CMK (cell line): ENCODE measurements at regions not wholly inside any gene's neighbourhood (a gene's known extent, or its start where the extent isn't known, plus 50 kb on each side); places are given as distances from the start of the nearest gene placed in this dataset.
"Not testable (repeated sequence)": the region's sequence is repeated elsewhere in the genome, so short reads cannot be mapped to it uniquely, and the experiment has no call there.

Source experiments
- DNase-seq: peaks from one replicate; pipeline ENCODE4 v3.0.0-alpha.2; 2010; ENCODE audit warnings: low read depth

DNA sequence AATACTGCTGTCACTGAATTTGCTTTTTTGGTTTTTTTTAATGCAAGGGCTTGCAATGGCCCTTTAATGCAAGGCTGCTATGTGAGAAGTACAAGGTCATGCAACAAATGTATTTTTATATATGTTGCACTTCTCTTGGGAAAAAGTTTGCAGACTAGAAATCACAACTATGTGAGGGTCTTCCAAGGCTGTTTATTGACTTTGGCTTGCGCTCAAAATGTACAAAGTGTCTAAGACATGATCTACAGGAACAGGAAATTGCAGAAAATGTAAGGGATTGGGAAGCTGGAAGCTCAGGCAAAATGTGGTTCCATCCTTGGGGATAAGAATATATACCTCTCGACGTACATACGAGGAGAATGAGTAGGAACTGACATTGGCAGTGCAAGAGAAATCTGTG is 92.2 kb upstream of the F13A1 start:
- DNase-seq = no peak

DNA sequence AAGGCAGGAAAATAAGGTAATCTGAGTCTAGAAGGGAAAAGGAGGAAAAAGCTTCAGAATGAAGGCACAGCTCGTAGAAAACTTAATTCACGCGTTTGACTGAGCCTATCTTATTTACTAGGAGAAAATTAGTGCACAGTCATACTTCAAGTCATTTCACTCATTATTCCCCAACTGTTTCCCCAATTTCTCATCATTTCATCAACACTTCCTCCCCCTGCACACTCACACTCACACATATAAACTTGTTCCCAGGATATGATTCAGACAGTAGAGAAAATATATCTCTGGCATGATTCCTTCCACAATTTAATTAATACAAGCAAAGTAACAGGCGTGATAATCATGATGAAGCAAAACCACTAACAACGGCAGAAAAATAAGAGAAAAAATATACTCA is 94.5 kb upstream of the F13A1 start:
- no peak for DNase-seq

DNA sequence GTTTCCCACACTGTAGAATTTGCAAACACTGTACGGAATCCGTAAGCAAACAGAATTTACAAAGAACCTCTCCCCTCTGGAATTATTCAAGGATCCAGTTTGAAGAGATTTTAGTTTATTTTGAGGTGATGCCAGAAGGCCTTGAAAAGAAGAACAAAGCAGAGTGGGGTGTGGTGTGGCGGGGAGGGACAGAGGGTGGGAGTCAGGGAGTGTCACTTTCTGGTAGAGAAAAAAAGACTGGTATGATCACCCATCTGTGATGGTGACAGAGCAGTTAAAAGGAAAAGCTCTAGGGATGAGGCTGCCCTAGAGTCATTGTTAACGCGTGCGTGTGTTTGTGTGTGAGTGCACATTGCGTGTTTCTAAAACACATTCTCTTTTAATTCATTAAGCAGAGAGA is 97.0 kb upstream of the F13A1 start:
- DNase-seq = no peak

DNA sequence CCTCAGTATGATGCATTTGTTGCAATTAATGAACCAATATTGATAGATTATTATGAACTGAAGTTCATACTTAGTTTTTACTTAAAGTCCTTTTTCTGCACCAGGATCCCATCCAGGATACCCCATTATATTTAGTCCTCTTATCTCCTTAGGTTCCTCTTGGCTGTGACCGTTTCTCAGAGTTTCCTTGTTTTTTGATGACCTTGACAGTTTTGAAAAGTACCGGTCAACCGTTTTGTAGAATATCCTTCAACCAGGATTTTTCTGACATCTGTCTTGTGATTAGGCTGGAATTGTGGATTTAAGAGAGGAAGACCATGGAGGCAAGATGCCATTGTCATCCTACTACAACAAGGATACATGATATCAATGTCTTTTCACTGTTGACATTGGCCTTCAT is 98.0 kb upstream of the F13A1 start:
- no peak for DNase-seq

DNA sequence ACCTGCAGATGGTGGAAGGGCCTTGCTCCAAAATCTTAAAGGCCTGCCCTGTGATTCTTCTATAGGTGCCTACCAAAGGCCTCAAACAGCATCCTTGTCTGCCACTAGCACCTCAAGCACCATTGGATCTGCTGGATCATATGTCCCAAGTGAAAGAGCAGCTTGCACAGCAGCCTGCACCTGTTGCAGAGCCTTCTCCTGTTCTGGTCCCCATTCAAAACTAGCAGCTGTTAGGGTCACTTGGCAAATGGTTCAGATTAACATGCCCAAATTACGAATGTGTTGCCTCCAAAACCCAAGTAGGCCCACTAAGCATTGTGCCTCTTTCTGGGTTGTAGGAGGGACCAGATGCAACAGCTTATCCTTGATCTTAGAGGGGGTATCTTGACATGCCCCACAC is 99.6 kb upstream of the F13A1 start:
- no peak for DNase-seq

DNA sequence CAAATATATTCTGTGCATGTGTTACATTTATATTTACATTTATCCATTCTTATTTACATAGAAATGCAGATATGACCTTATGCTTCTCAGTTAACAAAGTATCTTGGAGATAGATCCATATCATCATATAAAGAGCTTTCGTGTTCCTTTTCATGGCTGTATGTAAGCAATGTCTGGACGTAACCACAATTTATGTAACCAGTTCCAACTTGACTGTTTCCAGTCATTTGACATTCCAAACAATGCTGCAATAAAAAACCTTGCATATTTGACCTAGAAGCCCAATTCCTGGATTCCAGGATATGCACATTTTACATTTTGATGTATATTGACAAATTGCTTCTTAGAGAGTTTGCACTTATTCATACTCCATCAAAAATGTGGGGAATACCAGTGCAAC is 113.7 kb upstream of the F13A1 start:
- no peak for DNase-seq

DNA sequence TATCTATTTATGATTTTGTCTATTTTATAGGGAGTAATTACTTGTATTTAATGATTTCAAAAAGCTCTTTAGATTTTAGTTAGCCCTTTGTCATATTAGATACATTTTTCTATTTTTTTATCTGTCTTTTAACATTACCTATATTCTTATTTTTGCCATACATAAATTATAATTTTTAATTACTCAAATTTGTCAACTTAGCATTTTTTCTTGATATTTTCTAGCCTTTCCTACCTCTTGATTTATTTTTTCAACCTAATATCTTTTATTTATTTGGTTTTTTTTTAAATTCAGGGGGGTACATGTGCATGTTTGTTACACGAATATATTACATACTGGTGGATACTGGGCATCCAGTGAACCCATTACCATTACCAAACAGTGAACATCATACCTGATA is 114.3 kb upstream of the F13A1 start:
- no peak for DNase-seq

DNA sequence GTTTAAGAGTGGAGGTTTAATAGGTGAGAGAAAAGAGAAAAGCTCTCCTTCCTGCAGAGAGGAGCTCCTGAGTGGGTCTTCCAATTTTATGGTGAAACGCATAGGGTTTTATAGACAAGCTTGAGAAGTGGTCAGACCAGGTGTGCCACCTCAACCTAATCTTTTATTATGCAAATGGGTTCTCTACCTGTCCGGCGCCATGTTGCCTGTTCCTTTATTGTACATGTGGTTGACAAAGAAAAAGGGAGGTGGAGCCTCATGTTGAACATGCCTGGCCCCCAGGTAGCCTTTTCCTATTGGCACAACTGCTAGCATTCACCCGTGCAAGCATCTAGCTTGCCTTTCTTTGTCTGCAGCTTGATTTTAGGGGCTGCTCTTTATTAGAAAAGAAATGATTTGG is 115.9 kb upstream of the F13A1 start:
- DNase-seq = no peak

DNA sequence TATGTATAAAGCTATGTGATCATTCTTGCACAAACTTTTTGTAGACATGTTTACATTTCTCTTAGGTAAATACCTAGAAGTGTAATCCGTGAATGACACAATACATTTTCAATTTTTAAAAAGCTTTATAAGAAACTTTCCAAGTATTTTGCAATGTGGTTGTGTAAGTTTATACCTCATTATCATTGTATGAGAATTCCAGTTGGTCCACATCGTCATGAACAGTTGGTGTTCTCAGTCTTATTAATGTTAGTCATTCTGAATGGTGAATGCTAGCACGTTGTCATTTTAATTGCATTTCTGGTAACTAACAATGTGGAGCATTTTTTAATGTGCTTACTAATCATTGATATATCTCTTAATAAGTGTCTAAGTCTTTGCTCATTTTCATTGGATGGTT is 116.5 kb upstream of the F13A1 start:
- no peak for DNase-seq

DNA sequence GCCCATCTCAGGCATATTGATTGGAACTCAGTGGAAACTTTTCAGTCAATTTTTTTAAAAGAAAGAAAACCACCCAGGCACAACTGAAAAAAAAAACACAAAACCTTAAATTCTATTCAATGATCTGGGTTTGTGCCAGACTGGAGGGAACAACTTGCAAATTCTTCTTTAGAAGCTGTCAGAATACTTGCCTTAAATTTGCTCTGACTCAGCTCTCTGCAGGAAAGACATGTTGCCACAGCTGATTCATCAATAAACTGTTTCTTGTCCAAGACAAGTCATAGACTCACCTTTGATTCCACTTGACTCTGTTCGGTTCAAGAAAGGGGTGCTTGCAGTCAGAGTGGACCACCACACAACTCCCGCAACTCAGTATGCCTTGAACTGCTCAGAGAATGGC is 117.8 kb upstream of the F13A1 start:
- no peak for DNase-seq

DNA sequence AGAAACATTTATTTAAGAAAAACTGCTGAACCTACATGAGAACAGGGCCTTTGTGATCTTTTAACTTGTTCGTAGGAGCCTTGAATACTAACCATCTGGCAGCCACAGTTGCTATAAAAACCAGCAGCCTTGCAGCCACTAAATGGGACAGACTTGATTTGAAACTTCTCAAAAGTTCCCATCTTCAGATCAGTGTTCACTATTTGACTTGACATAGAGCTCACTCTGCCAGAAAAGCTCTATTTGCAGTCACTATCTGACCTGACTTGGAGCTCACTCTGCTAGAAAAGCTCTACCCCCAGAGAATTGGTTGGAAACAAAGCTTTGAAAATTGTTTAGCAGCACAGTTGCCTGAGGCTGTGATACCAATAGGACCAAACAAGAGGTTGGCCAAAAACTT is 119.3 kb upstream of the F13A1 start:
- no peak for DNase-seq

DNA sequence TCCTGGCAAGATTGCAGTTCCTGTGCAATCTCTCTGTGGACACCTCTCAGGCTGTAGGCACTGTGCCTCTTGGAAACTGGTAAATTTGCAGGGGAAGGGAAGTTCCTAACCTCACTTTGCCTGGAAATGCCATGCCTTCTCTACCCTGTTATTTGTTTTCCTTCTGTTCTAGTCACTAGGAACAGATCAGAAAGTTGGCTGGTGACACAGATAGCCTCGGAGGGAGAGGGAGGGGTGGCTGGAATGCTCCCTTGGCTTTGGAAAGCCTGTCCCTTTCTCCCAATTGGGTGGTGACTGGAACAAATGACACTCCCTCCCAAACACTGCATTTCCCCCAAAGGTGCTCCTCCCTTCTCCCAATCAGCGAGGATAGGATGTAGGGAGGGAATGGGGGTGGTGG is 131.5 kb upstream of the F13A1 start:
- no peak for DNase-seq

DNA sequence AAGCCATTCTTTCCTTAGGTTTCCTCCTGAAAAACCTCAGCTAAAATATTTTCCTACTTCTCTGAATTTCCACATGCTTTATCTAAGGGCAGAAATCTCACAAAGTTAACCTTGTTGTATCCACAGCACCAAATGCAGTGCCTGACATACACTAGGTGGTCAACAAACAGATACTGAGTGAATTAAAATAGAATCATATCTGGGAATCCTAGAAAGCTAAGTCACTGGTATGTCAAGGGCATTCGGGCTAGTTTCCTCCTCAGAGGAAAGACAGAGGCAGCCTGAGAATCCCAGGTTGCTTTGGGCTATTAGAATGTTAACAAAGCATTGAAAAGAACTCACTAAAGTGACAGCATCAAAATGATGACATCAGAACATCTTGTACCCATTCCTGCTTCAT is 132.7 kb upstream of the F13A1 start:
- no peak for DNase-seq

DNA sequence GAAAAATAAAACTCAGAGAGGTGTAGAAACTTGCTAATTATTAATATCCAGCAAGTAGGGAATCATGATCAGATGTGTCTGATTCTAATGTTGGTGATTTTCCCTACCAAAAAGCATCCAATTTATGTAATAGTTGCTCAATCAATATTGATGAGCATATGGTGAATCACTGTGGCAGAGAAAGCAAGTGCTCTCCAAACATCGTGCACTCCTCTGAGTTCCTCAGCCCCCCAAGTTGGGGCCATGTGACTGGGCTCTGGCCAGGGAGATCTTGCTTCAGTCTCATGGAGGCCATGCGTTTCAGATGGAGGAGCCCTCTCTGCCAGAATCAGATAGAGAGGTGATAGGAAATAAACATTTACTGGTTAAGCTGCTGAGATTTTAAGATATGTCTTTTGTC is 133.2 kb upstream of the LY86 start:
- DNase-seq = no peak

DNA sequence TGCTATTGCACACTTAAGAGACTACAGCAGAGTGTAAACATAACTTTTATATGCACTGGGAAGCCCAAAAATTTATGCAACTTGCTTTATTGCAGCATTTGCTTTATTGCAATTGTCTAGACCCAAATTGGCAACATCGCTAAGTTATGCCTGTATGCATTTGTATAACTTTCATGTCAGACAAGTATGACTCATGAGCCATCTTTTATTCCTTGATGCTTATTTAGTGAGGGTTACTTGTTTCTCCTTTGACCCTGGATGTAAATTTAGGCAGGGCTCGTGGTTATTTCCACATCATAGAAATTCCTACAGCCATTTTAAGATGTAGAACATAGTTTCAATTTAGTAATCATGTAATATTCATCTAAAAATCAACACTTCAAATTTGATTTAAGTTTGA is 130.3 kb upstream of the LY86 start:
- DNase-seq = no peak

DNA sequence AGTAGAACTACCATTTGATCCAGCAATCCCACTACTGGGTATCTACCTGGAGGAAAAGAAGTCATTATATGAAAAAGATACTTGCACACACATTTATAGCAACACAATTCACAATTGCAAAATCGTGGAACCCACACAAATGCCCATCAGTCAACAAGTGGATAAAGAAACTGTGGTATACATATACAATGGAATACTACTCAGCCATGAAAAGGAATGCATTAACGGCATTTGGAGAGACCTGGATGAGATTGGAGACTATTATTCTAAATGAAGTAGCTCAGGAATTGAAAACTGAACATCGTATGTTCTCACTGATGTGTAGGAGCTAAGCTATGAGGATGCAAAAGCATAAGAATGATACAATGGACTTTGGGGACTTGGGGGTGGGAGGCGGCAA is 128.6 kb upstream of the LY86 start:
- not testable (repeated sequence) for DNase-seq

DNA sequence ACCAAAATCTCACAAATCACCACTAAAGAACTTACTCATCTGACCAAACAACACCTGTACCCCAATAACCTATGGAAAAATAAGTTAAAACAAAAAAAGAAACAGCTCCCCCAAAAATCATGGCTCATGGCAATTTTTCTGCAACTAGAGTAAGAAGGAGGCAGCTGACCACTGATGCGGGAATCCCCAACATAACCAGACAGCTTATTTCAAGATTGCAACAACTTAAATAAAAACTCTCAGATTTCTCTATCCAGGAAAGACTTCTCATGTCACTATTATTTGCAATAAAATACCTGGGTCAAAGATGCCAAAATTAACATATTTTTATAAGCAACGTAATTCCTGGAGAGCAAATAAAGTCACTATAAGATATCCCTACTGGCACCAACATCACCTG is 128.1 kb upstream of the LY86 start:
- DNase-seq = no peak

DNA sequence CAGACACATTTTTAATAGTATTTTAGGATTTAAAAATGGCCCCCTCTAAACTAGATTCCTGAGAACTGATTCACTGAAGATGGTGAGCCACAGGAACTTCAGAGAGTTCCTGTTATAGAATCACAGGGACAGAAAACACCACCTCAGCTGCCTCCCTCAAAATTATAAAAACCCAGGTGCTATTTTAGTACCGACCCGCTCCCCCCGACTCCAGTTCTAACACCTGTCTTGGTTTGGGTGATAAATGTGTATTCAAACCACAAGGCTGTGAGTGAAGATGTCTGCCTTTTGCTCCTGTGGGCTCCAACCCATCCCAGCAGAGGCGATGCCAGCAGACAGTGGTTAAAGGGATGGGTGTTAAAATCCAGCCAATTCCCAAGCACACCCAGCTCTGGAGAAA is 127.4 kb upstream of the LY86 start:
- no peak for DNase-seq

DNA sequence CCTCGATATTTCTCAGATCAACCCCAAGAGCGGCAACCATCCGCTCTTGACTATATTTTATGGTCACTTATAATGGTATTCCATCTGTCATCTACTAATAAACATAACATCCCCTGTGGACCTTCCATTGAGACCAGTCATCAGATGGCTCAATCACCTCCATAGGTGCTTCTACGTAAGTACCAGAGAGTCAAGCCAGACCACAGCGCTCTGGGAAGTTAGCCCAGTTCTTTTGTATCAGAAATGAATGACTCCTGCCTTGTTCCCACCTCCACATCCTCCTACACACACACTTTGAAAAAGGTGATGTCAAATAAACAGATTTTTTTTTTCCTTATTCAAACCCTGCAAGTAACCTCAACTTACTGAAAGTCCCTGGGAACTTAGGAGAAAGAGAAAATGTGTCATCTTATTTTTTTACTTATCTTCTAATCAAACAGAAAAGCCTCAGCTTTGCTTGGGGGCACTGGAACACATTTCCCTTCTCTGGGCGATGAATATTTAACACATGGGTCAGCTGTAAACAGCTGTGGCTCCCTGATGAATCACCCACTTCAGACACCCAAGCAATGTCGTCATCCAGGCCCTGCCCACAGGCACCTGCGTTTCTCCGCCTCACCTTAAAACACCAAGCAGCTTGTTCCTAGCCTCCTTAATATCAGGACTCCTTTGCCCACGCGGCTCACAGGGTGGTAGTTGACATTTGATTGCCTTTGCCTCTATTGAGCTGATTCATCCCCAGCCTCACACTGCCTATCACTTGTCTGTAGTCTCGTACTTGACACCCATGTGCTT is 121.4 kb upstream of the LY86 start:
- no peak for DNase-seq

DNA sequence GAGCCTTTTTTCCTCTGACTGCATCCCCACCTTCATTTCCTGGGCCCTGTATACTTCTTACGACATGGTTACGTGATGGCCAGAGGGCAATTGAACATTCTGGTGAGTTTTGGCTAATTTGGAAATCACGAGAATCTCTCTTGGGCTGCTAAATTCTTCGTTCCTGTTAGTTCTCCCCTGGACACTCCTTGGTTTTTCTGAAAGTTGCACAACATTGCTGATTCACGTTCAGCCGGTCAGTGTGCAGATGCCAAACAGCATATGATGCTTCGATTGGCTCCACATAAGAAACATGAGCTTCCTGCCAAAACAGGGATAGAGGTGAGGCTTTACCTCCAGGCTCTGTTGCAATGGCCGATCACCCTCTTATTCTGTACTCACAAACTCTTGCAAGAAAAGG is 119.4 kb upstream of the LY86 start:
- no peak for DNase-seq

DNA sequence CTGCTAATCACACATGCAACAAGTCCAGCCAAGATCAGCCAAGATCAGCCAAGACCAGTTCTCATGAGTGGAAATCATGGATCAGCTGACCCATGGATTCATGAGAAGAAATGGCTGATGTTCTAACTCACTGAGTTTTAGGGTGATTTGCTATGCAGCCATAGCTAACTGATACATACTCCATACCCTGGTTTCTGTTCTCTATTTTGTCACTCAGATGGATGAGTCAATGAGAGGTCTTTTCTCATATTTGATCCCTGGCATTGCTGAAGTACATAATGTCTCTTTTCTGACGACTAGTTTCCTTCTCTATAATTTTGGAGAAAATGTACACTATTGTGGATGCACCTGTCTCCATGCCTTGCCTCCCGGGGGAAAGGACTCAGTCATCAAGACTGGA is 118.4 kb upstream of the LY86 start:
- no peak for DNase-seq

DNA sequence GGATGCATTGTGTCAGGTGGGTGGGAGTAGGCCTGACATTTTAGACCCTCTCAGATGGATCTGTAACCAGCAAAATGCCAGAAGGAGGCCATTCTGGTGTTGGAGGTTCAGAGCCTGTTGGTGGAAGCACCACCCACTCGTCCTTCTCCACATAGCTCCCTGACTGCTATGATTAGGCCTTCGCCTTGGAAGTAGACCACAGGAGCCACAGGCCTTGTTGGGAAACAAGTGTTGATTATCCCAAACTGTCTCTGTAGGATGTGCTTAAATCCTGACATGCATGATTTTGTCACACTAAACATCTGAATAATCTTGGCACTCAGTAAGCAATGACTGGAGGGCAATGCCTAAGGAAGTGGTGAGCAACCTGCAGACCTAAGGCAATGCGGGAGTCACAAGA is 117.2 kb upstream of the LY86 start:
- DNase-seq = no peak

DNA sequence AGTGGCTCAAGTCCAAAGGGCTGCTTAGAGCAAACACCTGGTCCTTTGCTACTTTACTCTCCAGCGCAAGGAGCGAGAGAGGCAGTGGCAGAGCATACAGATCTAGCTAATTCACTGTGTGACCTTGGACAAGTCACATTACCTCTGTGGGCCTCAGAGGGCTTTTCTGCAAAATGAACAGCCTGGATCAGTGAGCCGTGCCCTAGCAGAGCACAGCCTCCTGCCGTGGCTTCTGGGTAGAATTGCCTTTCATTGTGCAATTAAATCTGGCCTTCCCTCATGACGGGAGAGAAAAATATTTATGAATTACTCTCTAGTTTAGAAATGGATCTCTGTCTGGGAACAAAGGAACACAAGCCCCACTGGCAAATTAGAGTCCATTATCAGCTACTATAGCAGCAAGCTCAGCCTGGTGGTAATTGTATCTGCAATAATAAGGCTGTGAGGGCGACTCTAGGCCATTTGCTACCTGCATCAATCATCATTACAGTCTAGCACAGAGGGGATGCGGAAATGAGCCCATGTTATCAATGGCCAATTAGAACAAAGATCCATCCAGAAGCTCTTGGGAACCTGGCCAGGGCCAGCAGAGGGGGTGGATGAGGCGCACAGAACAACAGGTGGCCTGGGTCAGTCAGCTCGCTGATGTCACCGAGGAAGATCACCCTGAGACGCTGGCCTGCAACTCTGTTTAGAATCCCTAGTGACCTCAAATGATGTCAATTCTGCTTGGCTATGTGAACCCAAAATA is 114.2 kb upstream of the LY86 start:
- DNase-seq = no peak

DNA sequence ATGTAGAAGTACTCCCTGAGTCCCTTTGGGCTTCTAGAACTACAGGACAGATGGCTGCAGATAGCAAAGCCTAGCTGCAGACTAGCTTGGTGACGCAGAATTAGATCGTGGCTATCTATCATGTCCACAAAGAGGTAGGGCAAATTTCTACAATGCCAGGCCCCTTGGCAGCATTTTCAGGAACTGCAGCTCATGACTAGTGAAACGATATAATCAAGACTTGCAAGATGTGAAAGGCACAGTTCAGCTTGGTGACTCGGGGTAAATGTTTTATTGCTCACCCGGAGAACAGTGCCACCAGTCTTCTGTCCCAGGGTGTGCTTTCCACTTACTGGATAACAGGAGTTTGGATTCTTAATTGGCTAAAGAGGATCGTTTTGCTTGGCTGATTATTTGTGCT is 108.7 kb upstream of the LY86 start:
- no peak for DNase-seq
